IPS-18a (cell line): ENCODE measurements at regions not wholly inside any gene's neighbourhood (a gene's known extent, or its start where the extent isn't known, plus 50 kb on each side); places are given as distances from the start of the nearest gene placed in this dataset.

Experiments used
- H3K27ac ChIP-seq: one replicate; pipeline ENCODE4 v1.5.1; 2013; ENCODE audit warnings: low read length
- H3K27me3 ChIP-seq: one replicate; pipeline ENCODE4 v1.6.1; 2013; ENCODE audit warnings: mild to moderate bottlenecking, low read length; ENCODE audit not compliant: control insufficient read depth, insufficient read depth
- H3K36me3 ChIP-seq: one replicate; pipeline ENCODE4 v1.6.1; 2013; ENCODE audit warnings: low read depth, low read length; ENCODE audit not compliant: control insufficient read depth
- H3K4me1 ChIP-seq: one replicate; pipeline ENCODE4 v1.6.1; 2013; ENCODE audit warnings: low read depth, low read length; ENCODE audit not compliant: control insufficient read depth
- H3K4me3 ChIP-seq: one replicate; pipeline ENCODE4 v1.5.1; 2013; ENCODE audit warnings: low read length
- H3K9ac ChIP-seq: one replicate; pipeline ENCODE4 v1.6.1; 2013; ENCODE audit warnings: mild to moderate bottlenecking, low read length, moderate library complexity
- H3K9me3 ChIP-seq: one replicate; pipeline ENCODE4 v1.6.1; 2013; ENCODE audit warnings: low read depth, low read length; ENCODE audit not compliant: control insufficient read depth

- H3K36me3 ChIP-seq: no peaks in the 10 kb centered on the region
- no peaks in the 10 kb centered on the region for H3K27me3 ChIP-seq
- no peak overlapping the region for H3K9ac ChIP-seq
- H3K4me1 ChIP-seq: no peaks in the 10 kb centered on the region
- no peaks in the 10 kb centered on the region for H3K9me3 ChIP-seq
- no peak overlapping the region for H3K27ac ChIP-seq
- H3K4me3 ChIP-seq: no peak overlapping the region
These were observed 156.2 kb upstream of the THRB start for GRCh38 chr3:24650839-24651238.

- no peak overlapping the region for H3K27ac ChIP-seq
- H3K9me3 ChIP-seq: no peaks in the 10 kb centered on the region
- H3K27me3 ChIP-seq: no peaks in the 10 kb centered on the region
- H3K9ac ChIP-seq: no peak overlapping the region
- H3K4me3 ChIP-seq: no peak overlapping the region
- H3K4me1 ChIP-seq: no peaks in the 10 kb centered on the region
- H3K36me3 ChIP-seq: no peaks in the 10 kb centered on the region
These were observed 163.3 kb upstream of the THRB start for GRCh38 chr3:24657870-24658510.

DNA sequence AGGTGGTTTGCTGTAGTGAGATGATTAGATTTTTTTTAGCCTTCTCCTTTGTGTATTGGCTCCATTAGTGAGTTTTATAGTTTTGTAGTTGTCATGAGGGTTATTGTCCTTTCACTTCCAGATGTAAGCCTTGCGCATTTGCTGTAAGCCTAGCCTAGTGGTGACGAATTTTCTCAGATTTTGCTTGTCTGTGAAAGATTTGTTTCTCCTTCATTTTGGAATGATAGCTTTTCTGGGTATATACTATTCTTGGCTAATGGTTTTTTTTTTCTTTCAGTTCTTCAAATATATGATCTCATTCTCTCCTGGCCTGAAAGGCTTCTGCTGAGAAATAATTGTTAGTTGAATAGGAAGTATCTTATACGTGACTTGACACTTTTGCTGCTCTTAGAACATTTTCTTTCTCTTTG is 166.5 kb upstream of the THRB start:
- H3K4me3 ChIP-seq: no peak overlapping the region
- H3K36me3 ChIP-seq: no peaks in the 10 kb centered on the region
- H3K4me1 ChIP-seq: no peaks in the 10 kb centered on the region
- H3K9me3 ChIP-seq: no peaks in the 10 kb centered on the region
- no peaks in the 10 kb centered on the region for H3K27me3 ChIP-seq
- no peak overlapping the region for H3K9ac ChIP-seq
- H3K27ac ChIP-seq: no peak overlapping the region

DNA sequence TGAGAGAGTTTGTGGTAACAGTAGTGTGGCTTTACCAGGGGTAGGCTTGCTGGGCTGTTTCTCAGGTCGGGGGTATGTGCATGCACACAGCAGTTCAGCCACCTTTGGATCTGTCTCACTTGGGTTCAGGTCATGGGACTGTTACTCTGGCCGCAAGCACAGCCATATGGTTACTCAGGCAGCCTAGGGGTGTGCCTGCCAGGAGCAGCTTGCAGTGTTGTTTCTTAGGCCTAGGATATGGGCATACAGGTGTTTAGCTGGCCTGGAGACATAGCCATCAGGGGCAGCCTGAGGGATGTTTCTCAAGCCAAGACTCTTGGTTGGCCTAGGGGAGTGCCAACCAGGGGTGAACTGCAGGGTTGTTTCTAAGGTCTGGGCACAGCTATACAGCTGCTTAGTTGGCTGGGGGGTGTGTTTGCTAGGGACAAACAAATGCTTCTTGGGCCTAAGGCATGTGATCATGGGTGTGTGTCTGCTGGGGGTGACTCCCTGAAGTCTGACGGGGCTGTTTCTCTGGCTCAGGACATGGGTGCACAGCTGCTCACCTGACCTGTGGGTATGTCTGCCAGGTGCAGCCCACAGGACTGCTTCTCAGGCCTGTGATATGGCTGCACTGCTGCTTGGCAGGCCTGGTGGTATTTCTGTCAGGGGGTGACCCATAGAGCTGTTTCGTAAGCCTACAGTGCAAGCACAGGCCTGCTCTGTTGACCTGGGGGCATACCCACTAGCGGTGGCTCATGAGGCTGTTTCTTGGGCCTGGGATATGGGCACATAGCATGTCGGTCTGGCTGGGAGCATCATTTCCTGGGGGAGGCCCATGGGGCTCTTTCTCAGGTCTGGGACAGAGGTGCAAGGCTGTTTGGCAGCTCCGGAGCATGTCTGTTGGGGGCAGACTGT is 168.0 kb upstream of the THRB start:
- Histone ChIP-seq H3K36me3 (no peaks in the 10 kb centered on the region), H3K9me3 (no peaks in the 10 kb centered on the region), H3K4me1 (no peaks in the 10 kb centered on the region), H3K27ac (no peak overlapping the region), H3K4me3 (no peak overlapping the region), H3K27me3 (no peaks in the 10 kb centered on the region), H3K9ac (no peak overlapping the region)

DNA sequence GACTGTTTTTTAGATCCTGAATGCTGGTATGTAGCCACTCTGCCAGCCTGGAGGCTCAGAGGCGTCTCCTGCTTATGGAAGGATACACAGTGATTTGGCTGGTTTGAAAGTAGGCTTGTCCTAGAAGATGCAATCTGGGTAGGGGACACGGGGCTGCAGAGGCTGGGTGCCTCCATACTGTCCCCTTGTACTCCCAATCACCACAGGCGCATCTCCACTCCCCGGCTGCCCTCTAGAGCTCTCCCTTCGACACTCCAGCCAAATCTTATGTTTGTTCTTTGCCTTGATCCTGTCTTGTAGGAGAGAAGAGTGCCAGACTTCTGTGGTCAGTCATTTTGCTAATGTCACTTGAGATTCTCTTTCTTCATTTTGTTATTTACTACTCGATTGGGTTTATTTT is 168.8 kb upstream of the THRB start:
- Histone ChIP-seq H3K27ac (no peak overlapping the region), H3K9me3 (no peaks in the 10 kb centered on the region), H3K27me3 (no peaks in the 10 kb centered on the region), H3K4me1 (no peaks in the 10 kb centered on the region), H3K4me3 (no peak overlapping the region), H3K36me3 (no peaks in the 10 kb centered on the region), H3K9ac (no peak overlapping the region)

GRCh38 chr3:24668039-24668438 is 173.4 kb upstream of the THRB start:
- no peak overlapping the region for H3K9ac ChIP-seq

GRCh38 chr3:24670871-24671270 is 176.2 kb upstream of the THRB start:
- H3K27ac ChIP-seq: no peak overlapping the region
- no peaks in the 10 kb centered on the region for H3K9me3 ChIP-seq
- no peak overlapping the region for H3K4me3 ChIP-seq
- H3K27me3 ChIP-seq: no peaks in the 10 kb centered on the region
- no peak overlapping the region for H3K9ac ChIP-seq
- H3K4me1 ChIP-seq: no peaks in the 10 kb centered on the region
- no peaks in the 10 kb centered on the region for H3K36me3 ChIP-seq

More at GRCh38 chr3:24668039-24668438, 173.4 kb upstream of the THRB start:
- no peaks in the 10 kb centered on the region for H3K27me3 ChIP-seq
- H3K4me3 ChIP-seq: no peak overlapping the region
- no peaks in the 10 kb centered on the region for H3K36me3 ChIP-seq
- H3K27ac ChIP-seq: no peak overlapping the region
- H3K4me1 ChIP-seq: no peaks in the 10 kb centered on the region
- H3K9me3 ChIP-seq: no peaks in the 10 kb centered on the region

DNA sequence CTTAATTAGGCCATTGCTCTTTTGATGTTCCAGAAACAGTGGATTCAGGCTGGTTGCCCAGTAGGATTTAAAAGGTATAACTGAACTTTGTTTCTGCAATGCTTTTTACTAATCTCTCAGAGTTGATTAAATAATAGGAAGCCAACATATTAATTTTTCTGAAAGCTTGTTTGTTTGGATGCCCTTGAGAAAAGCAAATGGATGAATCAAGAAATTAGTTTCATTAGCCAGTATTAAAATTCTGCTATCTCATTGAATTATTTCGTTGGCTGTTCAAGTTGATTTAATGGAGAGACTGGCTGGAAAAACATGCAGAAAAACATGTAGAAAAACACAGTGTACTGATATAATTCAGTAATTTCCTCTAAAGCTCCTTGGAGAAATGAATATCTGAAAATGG is 178.9 kb upstream of the THRB start:
- Histone ChIP-seq H3K4me1 (no peaks in the 10 kb centered on the region), H3K9ac (no peak overlapping the region), H3K36me3 (no peaks in the 10 kb centered on the region), H3K9me3 (no peaks in the 10 kb centered on the region), H3K27me3 (no peaks in the 10 kb centered on the region), H3K4me3 (no peak overlapping the region), H3K27ac (no peak overlapping the region)

DNA sequence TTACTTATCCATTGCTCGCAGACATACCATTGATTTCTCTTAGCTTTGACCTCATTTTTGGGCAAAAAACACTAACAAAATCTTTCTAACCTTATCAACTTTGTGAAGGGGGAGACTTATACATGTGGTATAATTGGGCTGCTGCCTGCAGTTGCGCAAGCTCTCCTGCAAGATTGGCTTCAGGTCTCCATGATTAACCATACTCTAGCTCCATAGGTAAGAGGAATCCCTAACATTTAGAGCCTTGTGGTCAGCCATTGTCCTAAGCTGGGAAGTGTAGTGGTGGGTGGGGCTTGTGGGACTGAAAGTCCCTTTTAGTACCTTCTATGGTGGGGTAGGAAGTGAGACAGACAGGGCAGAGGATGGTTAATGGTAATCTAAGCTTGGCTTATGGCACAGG is 179.6 kb upstream of the THRB start:
- Histone ChIP-seq H3K27ac (no peak overlapping the region), H3K27me3 (no peaks in the 10 kb centered on the region), H3K36me3 (no peaks in the 10 kb centered on the region), H3K4me3 (no peak overlapping the region), H3K9me3 (no peaks in the 10 kb centered on the region), H3K4me1 (no peaks in the 10 kb centered on the region), H3K9ac (no peak overlapping the region)

DNA sequence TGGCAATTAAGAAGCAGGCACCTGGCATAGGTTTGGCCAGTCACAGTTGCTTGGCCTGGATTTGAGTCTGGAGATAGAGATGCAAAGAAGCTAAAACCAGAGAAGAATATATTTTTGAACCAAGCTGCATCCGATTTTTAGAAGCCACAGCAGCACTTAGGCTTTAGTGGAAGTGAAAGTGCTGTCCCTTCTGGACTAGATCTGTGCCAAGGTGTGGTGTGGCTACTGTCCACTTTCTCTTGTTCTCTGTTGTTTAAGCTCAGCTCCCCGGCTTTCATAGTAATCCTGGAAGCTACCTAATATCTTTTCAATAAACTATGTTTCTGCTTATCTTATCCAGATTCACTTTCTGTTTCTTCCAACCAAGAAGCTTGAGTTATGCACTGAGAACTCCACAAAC is 183.4 kb upstream of the THRB start:
- no peak overlapping the region for H3K27ac ChIP-seq
- no peak overlapping the region for H3K4me3 ChIP-seq
- H3K36me3 ChIP-seq: no peaks in the 10 kb centered on the region
- no peaks in the 10 kb centered on the region for H3K27me3 ChIP-seq
- no peaks in the 10 kb centered on the region for H3K9me3 ChIP-seq
- H3K9ac ChIP-seq: no peak overlapping the region
- H3K4me1 ChIP-seq: no peaks in the 10 kb centered on the region

DNA sequence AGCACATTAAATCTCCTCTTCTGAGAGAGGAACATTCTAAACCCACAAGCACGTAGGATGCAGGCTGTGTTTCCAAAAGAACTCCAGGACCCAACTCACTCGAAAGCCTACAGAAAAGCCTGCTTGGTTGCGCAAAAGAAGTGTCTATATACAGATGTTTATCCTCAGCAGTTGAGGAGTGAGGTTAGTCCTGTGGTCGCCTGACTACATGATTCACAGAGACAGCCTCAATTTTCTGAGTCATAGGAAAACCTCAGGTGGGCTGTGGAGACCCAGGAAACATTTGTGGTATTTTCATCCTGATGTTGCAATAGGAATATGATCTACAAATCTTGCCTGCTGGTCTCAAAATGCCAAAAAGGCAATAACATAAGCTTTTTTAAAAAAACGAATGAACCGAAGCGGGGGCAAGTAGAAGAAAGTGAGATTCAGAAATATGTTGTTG is 183.8 kb upstream of the THRB start:
- Histone ChIP-seq H3K27ac (no peak overlapping the region), H3K9ac (no peak overlapping the region), H3K4me1 (no peaks in the 10 kb centered on the region), H3K4me3 (no peak overlapping the region), H3K27me3 (no peaks in the 10 kb centered on the region), H3K9me3 (no peaks in the 10 kb centered on the region), H3K36me3 (no peaks in the 10 kb centered on the region)

- Histone ChIP-seq H3K4me1 (peaks cover 4% of the 10 kb centered on the region), H3K36me3 (no peaks in the 10 kb centered on the region), H3K9me3 (no peaks in the 10 kb centered on the region), H3K27me3 (no peaks in the 10 kb centered on the region), H3K4me3 (no peak overlapping the region), H3K27ac (no peak overlapping the region), H3K9ac (no peak overlapping the region)
These were observed 184.8 kb upstream of the THRB start for GRCh38 chr3:24679429-24679828.
